ENCODE measurements at regions not wholly inside any gene's neighbourhood (a gene's known extent, or its start where the extent isn't known, plus 50 kb on each side); places are given as distances from the start of the nearest gene placed in this dataset.

GRCh38 chr2:168396131-168396530 is 59.9 kb upstream of the CERS6 start:
- TF ChIP-seq CBX2 (IDR thresholded peaks at IDR 0.05; ENCODE audit: insufficient read depth, low read length, poor library complexity, severe bottlenecking), result no peak
- TF ChIP-seq HDAC1 (IDR thresholded peaks at IDR 0.05), result no peak
- TF ChIP-seq ELK1 (CRISPR knock-in tag; IDR thresholded peaks at IDR 0.05), result no peak
- TF ChIP-seq SMARCC2 (IDR thresholded peaks at IDR 0.05; ENCODE audit: low read depth), result no peak
- TF ChIP-seq CTCF (IDR thresholded peaks at IDR 0.05 in 2 of 3, conservative IDR thresholded peaks at IDR 0.05 in 1 of 3; ENCODE audit: insufficient read depth in 2 of 3, low read depth in 1 of 3, low read length in 3 of 3), result no peak
- TF ChIP-seq HMG20B (CRISPR knock-in tag; IDR thresholded peaks at IDR 0.05), result no peak
- no peak for TF ChIP-seq MLLT1 (IDR thresholded peaks at IDR 0.05)
- TF ChIP-seq ZBTB8A (IDR thresholded peaks at IDR 0.05; ENCODE audit: partially characterized antibody), result no peak
- TF ChIP-seq EZH2 (IDR thresholded peaks at IDR 0.05; ENCODE audit: borderline replicate concordance, low read depth, low read length), result no peak
- no peak for TF ChIP-seq USF1 (CRISPR knock-in tag; IDR thresholded peaks at IDR 0.05)
- no peak for TF ChIP-seq PRPF4 (IDR thresholded peaks at IDR 0.05; ENCODE audit: insufficient read depth, low read depth, low read length, poor library complexity, severe bottlenecking)
- no peak for TF ChIP-seq NFRKB (IDR thresholded peaks at IDR 0.05; ENCODE audit: low read depth)

Measured in K562 (cell line).